OCI-LY3 (cell line): ENCODE measurements at regions not wholly inside any gene's neighbourhood (a gene's known extent, or its start where the extent isn't known, plus 50 kb on each side); places are given as distances from the start of the nearest gene placed in this dataset.

Source experiments
- CTCF ChIP-seq: fragments of 200-600, 300-600 bp; sonication (generic); IDR thresholded peaks from 2 replicates; pipeline ENCODE4 v1.5.1; 2014; ENCODE audit warnings: antibody characterized with exemption, low read length, low read depth
- EZH2phosphoT487 ChIP-seq: fragments of 200-600 bp; shearing (Covaris generic); IDR thresholded peaks from 2 replicates; pipeline ENCODE4 v1.6.1; 2018; ENCODE audit warnings: antibody characterized with exemption, mixed run types, low read depth

GRCh38 chr14:94919896-94920295 is 150.0 kb upstream of the GSC start:
- TF ChIP-seq CTCF (no peak), EZH2phosphoT487 (no peak)
